ENCODE measurements at regions not wholly inside any gene's neighbourhood (a gene's known extent, or its start where the extent isn't known, plus 50 kb on each side); places are given as distances from the start of the nearest gene placed in this dataset.
"Not testable (repeated sequence)": the region's sequence is repeated elsewhere in the genome, so short reads cannot be mapped to it uniquely, and the experiment has no call there.

- not testable (repeated sequence) for DNase-seq
Observed at GRCh38 chr12:54799966-54800365, 54.4 kb upstream of the MUCL1 start.

GRCh38 chr12:54798651-54799050 is 55.7 kb upstream of the MUCL1 start:
- no peak for DNase-seq

GRCh38 chr12:54796991-54797390 is 57.3 kb upstream of the MUCL1 start:
- no peak for DNase-seq

- no peak for DNase-seq
Observed at GRCh38 chr12:54795644-54796043, 58.7 kb upstream of the MUCL1 start.

GRCh38 chr12:54786081-54786480 is 68.2 kb upstream of the MUCL1 start:
- no peak for DNase-seq

- DNase-seq: no peak
Observed at GRCh38 chr12:54784115-54784514, 70.2 kb upstream of the MUCL1 start.

GRCh38 chr12:54777031-54777430 is 77.3 kb upstream of the MUCL1 start:
- DNase-seq: not testable (repeated sequence)

- DNase-seq: no peak
Observed at GRCh38 chr12:54773593-54773992, 80.7 kb upstream of the MUCL1 start.

GRCh38 chr12:54765652-54766051 is 88.7 kb upstream of the MUCL1 start:
- DNase-seq: no peak

GRCh38 chr12:54762390-54762789 is 91.9 kb upstream of the MUCL1 start:
- no peak for DNase-seq

GRCh38 chr12:54759751-54760150 is 94.6 kb upstream of the MUCL1 start:
- peak; percentile 2 for DNase-seq

- no peak for DNase-seq
Observed at GRCh38 chr12:54751493-54751892, 102.8 kb upstream of the MUCL1 start.

- peak; percentile 32 for DNase-seq
Observed at GRCh38 chr12:54749191-54749818, 101.1 kb upstream of the DCD start.

GRCh38 chr12:54744590-54744989 is 96.4 kb upstream of the DCD start:
- DNase-seq: no peak

GRCh38 chr12:54740882-54741281 is 92.7 kb upstream of the DCD start:
- no peak for DNase-seq

- no peak for DNase-seq
Observed at GRCh38 chr12:54736549-54736948, 88.4 kb upstream of the DCD start.

- no peak for DNase-seq
Observed at GRCh38 chr12:54734196-54734950, 86.2 kb upstream of the DCD start.

- peak; percentile 11 for DNase-seq
Observed at GRCh38 chr12:54725233-54725843, 77.2 kb upstream of the DCD start.

GRCh38 chr12:54723379-54724256 is 75.5 kb upstream of the DCD start:
- peak; percentile 18 for DNase-seq

- DNase-seq: no peak
Observed at GRCh38 chr12:54721312-54721711, 73.1 kb upstream of the DCD start.

- DNase-seq: no peak
Observed at GRCh38 chr12:54719691-54720090, 71.5 kb upstream of the DCD start.

- DNase-seq: no peak
Observed at GRCh38 chr12:54716261-54716660, 68.1 kb upstream of the DCD start.

GRCh38 chr12:54713876-54714275 is 65.7 kb upstream of the DCD start:
- not testable (repeated sequence) for DNase-seq
